ENCODE measurements at regions not wholly inside any gene's neighbourhood (a gene's known extent, or its start where the extent isn't known, plus 50 kb on each side); places are given as distances from the start of the nearest gene placed in this dataset.

- TF ChIP-seq, protein P1, sequence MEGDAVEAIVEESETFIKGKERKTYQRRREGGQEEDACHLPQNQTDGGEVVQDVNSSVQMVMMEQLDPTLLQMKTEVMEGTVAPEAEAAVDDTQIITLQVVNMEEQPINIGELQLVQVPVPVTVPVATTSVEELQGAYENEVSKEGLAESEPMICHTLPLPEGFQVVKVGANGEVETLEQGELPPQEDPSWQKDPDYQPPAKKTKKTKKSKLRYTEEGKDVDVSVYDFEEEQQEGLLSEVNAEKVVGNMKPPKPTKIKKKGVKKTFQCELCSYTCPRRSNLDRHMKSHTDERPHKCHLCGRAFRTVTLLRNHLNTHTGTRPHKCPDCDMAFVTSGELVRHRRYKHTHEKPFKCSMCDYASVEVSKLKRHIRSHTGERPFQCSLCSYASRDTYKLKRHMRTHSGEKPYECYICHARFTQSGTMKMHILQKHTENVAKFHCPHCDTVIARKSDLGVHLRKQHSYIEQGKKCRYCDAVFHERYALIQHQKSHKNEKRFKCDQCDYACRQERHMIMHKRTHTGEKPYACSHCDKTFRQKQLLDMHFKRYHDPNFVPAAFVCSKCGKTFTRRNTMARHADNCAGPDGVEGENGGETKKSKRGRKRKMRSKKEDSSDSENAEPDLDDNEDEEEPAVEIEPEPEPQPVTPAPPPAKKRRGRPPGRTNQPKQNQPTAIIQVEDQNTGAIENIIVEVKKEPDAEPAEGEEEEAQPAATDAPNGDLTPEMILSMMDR (conservative IDR thresholded peaks at IDR 0.05; ENCODE audit: low read depth, low read length), result no peak
Observed at GRCh38 chr16:48870141-48870540, 260.2 kb upstream of the N4BP1 start.

GRCh38 chr16:48865520-48865919 is 255.5 kb upstream of the N4BP1 start:
- TF ChIP-seq, protein P1 (conservative IDR thresholded peaks at IDR 0.05; ENCODE audit: low read depth, low read length), result no peak
- DNase-seq (ENCODE audit: low read depth), result no peak
- no peak overlapping the region for H3K4me3 ChIP-seq (ENCODE audit: low read length)

More at GRCh38 chr16:48870141-48870540, 260.2 kb upstream of the N4BP1 start:
- no peak for DNase-seq (ENCODE audit: low read depth)
- no peak overlapping the region for H3K4me3 ChIP-seq (ENCODE audit: low read length)

DNA sequence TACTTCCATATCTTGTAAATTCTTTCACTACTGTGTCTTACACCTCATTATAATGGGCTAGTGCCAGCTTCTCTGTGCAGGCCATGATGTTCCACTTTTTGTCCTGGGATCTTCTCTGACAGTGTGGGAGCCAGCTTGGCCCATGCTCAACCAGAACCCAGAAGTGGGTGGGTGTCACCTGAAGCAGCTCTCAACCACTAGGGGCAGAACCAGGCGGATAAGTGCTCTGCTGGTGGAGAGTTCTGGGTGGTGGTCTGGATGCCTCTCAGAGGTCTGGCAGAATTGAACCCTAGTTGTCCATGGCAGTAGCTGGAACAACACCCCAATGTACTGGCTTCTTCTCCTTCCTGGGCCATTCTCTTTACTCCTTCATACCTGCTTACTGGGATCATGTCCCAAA is 254.1 kb upstream of the N4BP1 start:
- TF ChIP-seq, protein P1 (conservative IDR thresholded peaks at IDR 0.05; ENCODE audit: low read depth, low read length), result no peak
- DNase-seq (ENCODE audit: low read depth), result no peak
- no peak overlapping the region for H3K4me3 ChIP-seq (ENCODE audit: low read length)

DNA sequence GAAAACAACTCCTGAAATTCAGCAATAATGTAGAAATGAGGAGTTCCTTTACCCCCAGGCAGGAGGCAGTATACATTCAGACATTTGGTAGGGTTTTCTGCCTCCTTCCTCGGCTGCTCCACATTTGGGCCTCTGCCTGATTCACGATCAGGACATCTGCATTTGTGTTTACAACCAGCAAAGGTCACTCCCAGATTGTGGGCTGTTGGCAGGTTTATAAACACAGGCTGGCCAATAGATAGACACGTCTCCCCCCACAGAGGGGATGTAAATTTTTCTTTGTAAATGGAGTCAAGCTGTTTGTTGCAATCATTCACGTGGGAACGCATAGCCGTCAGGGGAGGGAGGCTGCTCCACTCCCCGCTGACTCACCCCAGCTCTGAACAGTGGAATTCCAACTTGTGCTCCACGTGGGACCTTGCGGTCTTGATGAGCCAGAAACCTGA is 252.1 kb upstream of the N4BP1 start:
- no peak for DNase-seq (ENCODE audit: low read depth)

GRCh38 chr16:48860341-48860740 is 250.4 kb upstream of the N4BP1 start:
- no peak overlapping the region for H3K4me3 ChIP-seq (ENCODE audit: low read length)
- TF ChIP-seq, protein P1 (conservative IDR thresholded peaks at IDR 0.05; ENCODE audit: low read depth, low read length), result no peak
- DNase-seq (ENCODE audit: low read depth), result no peak

More for the DNA sequence above, 252.1 kb upstream of the N4BP1 start:
- TF ChIP-seq, protein P1 (conservative IDR thresholded peaks at IDR 0.05; ENCODE audit: low read depth, low read length), result no peak
- H3K4me3 ChIP-seq (ENCODE audit: low read length), result no peak overlapping the region

DNA sequence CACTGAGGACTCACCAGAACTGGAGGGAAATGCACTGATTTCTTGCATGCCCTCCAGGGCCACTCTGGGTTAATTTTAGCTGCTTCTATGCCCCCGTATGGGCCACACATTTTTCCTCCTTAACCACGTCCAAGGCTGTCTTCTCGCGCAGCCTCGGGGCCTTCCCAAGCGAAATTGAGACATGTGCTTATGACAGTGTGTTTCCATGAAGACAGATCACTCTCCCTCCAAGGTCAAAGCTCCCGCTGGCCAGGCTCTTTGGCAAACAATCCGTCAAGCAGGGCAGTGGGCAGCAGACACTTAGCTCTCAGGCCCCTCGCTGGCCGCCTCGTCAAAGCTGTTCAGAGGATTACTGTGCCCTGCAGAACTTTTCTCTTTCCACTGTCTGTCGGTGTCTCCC is 243.0 kb upstream of the N4BP1 start:
- DNase-seq (ENCODE audit: low read depth), result no peak
- TF ChIP-seq, protein P1 (conservative IDR thresholded peaks at IDR 0.05; ENCODE audit: low read depth, low read length), result no peak
- no peak overlapping the region for H3K4me3 ChIP-seq (ENCODE audit: low read length)

DNA sequence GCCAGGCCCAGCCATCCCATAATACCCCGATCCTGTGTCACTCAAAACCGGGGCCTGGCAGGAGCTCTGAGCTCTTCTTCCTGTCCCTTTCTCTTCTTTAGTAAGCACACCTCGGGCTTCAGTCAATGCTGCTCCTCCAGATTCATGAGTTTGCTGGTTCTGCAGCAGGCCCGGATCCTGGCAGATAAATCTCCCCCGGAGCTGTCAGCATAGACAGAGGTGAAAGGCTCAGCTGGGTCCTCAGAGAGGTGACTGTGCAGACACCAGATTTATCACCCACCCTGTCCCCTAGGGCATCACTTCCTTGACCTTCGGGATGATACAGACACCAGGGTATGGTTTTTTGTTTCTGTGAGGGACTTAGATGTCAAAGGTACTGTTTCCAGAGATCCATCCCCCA is 242.5 kb upstream of the N4BP1 start:
- DNase-seq (ENCODE audit: low read depth), result no peak
- no peak overlapping the region for H3K4me3 ChIP-seq (ENCODE audit: low read length)
- TF ChIP-seq, protein P1 (conservative IDR thresholded peaks at IDR 0.05; ENCODE audit: low read depth, low read length), result no peak

Measured in retinal pigment epithelial cell (primary cell).